PC-3 (cell line): ENCODE measurements at regions not wholly inside any gene's neighbourhood (a gene's known extent, or its start where the extent isn't known, plus 50 kb on each side); places are given as distances from the start of the nearest gene placed in this dataset.
A peak's percentile ranks its signal among the peaks of the same experiment; 100 is the strongest.

Experiments
- ATAC-seq: fragments of 200-7000 bp; cut with Tn5 transposase; 2 replicates; pipeline ENCODE4 v1.9.1; 2020; ENCODE audit warnings: mild to moderate bottlenecking, moderate library complexity
- BruUV-seq: library from RNA; stranded (reverse); fragments of 400-500 nt; replicated peaks from 2 replicates; lab custom pipeline; 2021; lab: Mats Ljungman, UMichigan
- CTCF ChIA-PET: fragments of 300-600 bp; sonication (Branson Sonifier 250); formaldehyde crosslinking; loops from one replicate; lab custom pipeline; 2022; ENCODE audit warnings: antibody characterized with exemption; lab: Charles Lee
- POLR2A ChIA-PET: fragments of 300-600 bp; sonication (Branson Sonifier 250); formaldehyde crosslinking; loops from one replicate; lab custom pipeline; 2022; ENCODE audit warnings: antibody characterized with exemption; ENCODE audit not compliant: unreplicated experiment; lab: Charles Lee
- DNase-seq: peaks from one replicate; pipeline ENCODE4 v3.0.0-alpha.2; 2015
- H2AFZ ChIP-seq: fragments of 300-600 bp; sonication (generic); 2 replicates; pipeline ENCODE4 v1.6.0; 2016; ENCODE audit warnings: antibody characterized with exemption, low read length
- H3F3A ChIP-seq: fragments of 300-600 bp; sonication (generic); one replicate; pipeline ENCODE4 v1.6.0; 2017; ENCODE audit warnings: antibody characterized with exemption, low read length, control low read depth, mild to moderate bottlenecking; ENCODE audit not compliant: unreplicated experiment
- H3K27ac ChIP-seq: fragments of 300-600 bp; sonication (generic); 2 replicates; pipeline ENCODE4 v1.5.1; 2016; ENCODE audit warnings: mild to moderate bottlenecking, low read length
- H3K27me3 ChIP-seq: fragments of 300-600 bp; sonication (generic); 2 replicates; pipeline ENCODE4 v1.6.1; 2016; ENCODE audit warnings: low read length, mixed read lengths
- H3K36me3 ChIP-seq: fragments of 300-600 bp; sonication (generic); 2 replicates; pipeline ENCODE4 v1.6.1; 2016; ENCODE audit warnings: low read depth, mixed run types, low read length, mixed read lengths
- H3K4me1 ChIP-seq: fragments of 300-600 bp; sonication (generic); 2 replicates; pipeline ENCODE4 v1.5.1; 2016; ENCODE audit warnings: low read length; ENCODE audit not compliant: insufficient read depth
- H3K4me2 ChIP-seq: fragments of 300-600 bp; sonication (generic); 2 replicates; pipeline ENCODE4 v1.6.0; 2016; ENCODE audit warnings: low read length
- H3K4me3 ChIP-seq: fragments of 300-600 bp; sonication (generic); 2 replicates; pipeline ENCODE4 v1.5.1; 2016; ENCODE audit warnings: mild to moderate bottlenecking, low read length, mixed read lengths
- H3K79me2 ChIP-seq: fragments of 300-600 bp; sonication (generic); 2 replicates; pipeline ENCODE4 v1.6.1; 2017; ENCODE audit warnings: low read length, mixed read lengths
- H3K9ac ChIP-seq: fragments of 300-600 bp; sonication (generic); 2 replicates; pipeline ENCODE4 v1.6.0; 2016; ENCODE audit warnings: mild to moderate bottlenecking, low read length
- H3K9me2 ChIP-seq: fragments of 300-600 bp; sonication (generic); replicated peaks from 2 replicates; pipeline ENCODE4 v1.6.1; 2016; ENCODE audit warnings: mixed run types, low read length, mixed read lengths
- H3K9me3 ChIP-seq: fragments of 300-600 bp; sonication (generic); 2 replicates; pipeline ENCODE4 v1.6.1; 2016; ENCODE audit warnings: low read length, mixed read lengths
- H4K20me1 ChIP-seq: fragments of 300-600 bp; sonication (generic); 2 replicates; pipeline ENCODE4 v1.6.1; 2016; ENCODE audit warnings: low read length, mixed read lengths
- CTCF ChIP-seq: fragments of 300-600 bp; sonication (generic); conservative IDR thresholded peaks from 2 replicates; pipeline ENCODE4 v1.5.1; 2017; ENCODE audit warnings: antibody characterized with exemption, low read depth, mild to moderate bottlenecking, low read length
- EZH2 ChIP-seq: fragments of 300-600 bp; sonication (generic); IDR thresholded peaks from one replicate; pipeline ENCODE4 v1.6.1; 2017; ENCODE audit warnings: antibody characterized with exemption, mild to moderate bottlenecking, low read length; ENCODE audit not compliant: unreplicated experiment
- EZH2phosphoT487 ChIP-seq: fragments of 300-600 bp; sonication (generic); IDR thresholded peaks from 2 replicates; pipeline ENCODE4 v1.6.1; 2018; ENCODE audit warnings: mild to moderate bottlenecking, antibody characterized with exemption, low read length, borderline replicate concordance
- intact Hi-C: fragments of 100-400 bp; cut with micrococcal nuclease; formaldehyde crosslinking; loops from 2 replicates; pipeline ENCODE4 v1.9.0; 2023

GRCh38 chr13:39862900-39863299 is 207.4 kb downstream of the COG6 start:
- H3K9me2 ChIP-seq: no peaks in the 10 kb centered on the region
- H4K20me1 ChIP-seq: no peaks in the 10 kb centered on the region
- H2AFZ ChIP-seq: no peak overlapping the region
- H3K27ac ChIP-seq: no peak overlapping the region
- peak; percentile 18 for DNase-seq
- CTCF ChIA-PET: no interaction called here
- no peaks in the 10 kb centered on the region for H3F3A ChIP-seq
- intact Hi-C loops: no loop called here
- H3K79me2 ChIP-seq: no peaks in the 10 kb centered on the region
- H3K4me1 ChIP-seq: peaks cover 4% of the 10 kb centered on the region; the same call in 1 of the 2 replicates
- no peak overlapping the region for H3K4me3 ChIP-seq
- H3K9me3 ChIP-seq: no peaks in the 10 kb centered on the region
- no TSS peak for BruUV-seq
- no peak for TF ChIP-seq EZH2phosphoT487
- TF ChIP-seq EZH2: no peak
- no peak for TF ChIP-seq CTCF
- ATAC-seq: no peak
- no peak overlapping the region for H3K9ac ChIP-seq
- H3K27me3 ChIP-seq: no peaks in the 10 kb centered on the region
- POLR2A ChIA-PET: no interaction called here
- no peaks in the 10 kb centered on the region for H3K36me3 ChIP-seq
- H3K4me2 ChIP-seq: no peak overlapping the region

GRCh38 chr13:39864221-39864620 is 208.8 kb downstream of the COG6 start:
- Histone ChIP-seq H3K27ac (no peak overlapping the region), H3K9me3 (no peaks in the 10 kb centered on the region), H3K4me3 (no peak overlapping the region), H3K79me2 (no peaks in the 10 kb centered on the region), H3K27me3 (no peaks in the 10 kb centered on the region), H3K4me2 (no peak overlapping the region), H3F3A (no peaks in the 10 kb centered on the region), H3K9me2 (no peaks in the 10 kb centered on the region), H2AFZ (no peak overlapping the region), H3K9ac (no peak overlapping the region), H3K36me3 (no peaks in the 10 kb centered on the region), H3K4me1 (peaks cover 6% of the 10 kb centered on the region; the same call in 1 of the 2 replicates), H4K20me1 (no peaks in the 10 kb centered on the region)
- ATAC-seq (no peak), DNase-seq (no peak)
- POLR2A ChIA-PET: no interaction called here
- TF ChIP-seq EZH2 (no peak), EZH2phosphoT487 (no peak), CTCF (no peak)
- CTCF ChIA-PET: no interaction called here
- BruUV-seq: no TSS peak
- intact Hi-C loops: no loop called here

GRCh38 chr13:39866722-39867121 is 211.3 kb downstream of the COG6 start:
- Histone ChIP-seq H3K36me3 (no peaks in the 10 kb centered on the region), H2AFZ (no peak overlapping the region), H3K4me3 (no peak overlapping the region), H4K20me1 (no peaks in the 10 kb centered on the region), H3K9me3 (no peaks in the 10 kb centered on the region), H3K4me2 (no peak overlapping the region), H3K27ac (no peak overlapping the region), H3K27me3 (no peaks in the 10 kb centered on the region), H3K4me1 (peaks cover 6% of the 10 kb centered on the region; the same call in 1 of the 2 replicates), H3K9ac (no peak overlapping the region), H3F3A (no peaks in the 10 kb centered on the region), H3K9me2 (no peaks in the 10 kb centered on the region), H3K79me2 (no peaks in the 10 kb centered on the region)
- ATAC-seq (no peak), DNase-seq (no peak)
- TF ChIP-seq CTCF (no peak), EZH2phosphoT487 (no peak), EZH2 (no peak)
- ChIA-PET CTCF (no interaction called here), POLR2A (no interaction called here)
- BruUV-seq: no TSS peak
- intact Hi-C loops: no loop called here
